Mesenchymal stem cell (in vitro differentiated cells and primary cell): ENCODE measurements at regions not wholly inside any gene's neighbourhood (a gene's known extent, or its start where the extent isn't known, plus 50 kb on each side); places are given as distances from the start of the nearest gene placed in this dataset.

Experiments used
- DNase-seq: peaks from one replicate; pipeline ENCODE4 v3.0.0-alpha.2; 2013
- H2AFZ ChIP-seq: one replicate; pipeline ENCODE4 v1.6.1; 2013; ENCODE audit warnings: low read depth, mild to moderate bottlenecking, control low read depth, inconsistent platforms, low read length, moderate library complexity
- H2AK5ac ChIP-seq: 2 replicates; pipeline ENCODE4 v1.6.1; 2013; ENCODE audit warnings: low read length, moderate library complexity, mild to moderate bottlenecking, inconsistent platforms; ENCODE audit not compliant: severe bottlenecking
- H2BK120ac ChIP-seq: one replicate; pipeline ENCODE4 v1.6.1; 2013; ENCODE audit warnings: low read depth, mild to moderate bottlenecking, inconsistent platforms, low read length, moderate library complexity
- H2BK12ac ChIP-seq, 2 experiments: one replicate each; pipeline ENCODE4 v1.6.1; 2013; ENCODE audit warnings: inconsistent platforms in 2 of 2, low read length in 2 of 2, mild to moderate bottlenecking in 2 of 2, moderate library complexity in 2 of 2, control low read depth in 1 of 2
- H2BK15ac ChIP-seq: one replicate; pipeline ENCODE4 v1.6.1; 2013; ENCODE audit warnings: mild to moderate bottlenecking, low read depth, inconsistent platforms; ENCODE audit not compliant: poor library complexity, severe bottlenecking
- H2BK5ac ChIP-seq: 2 replicates; pipeline ENCODE4 v1.6.1; 2013; ENCODE audit warnings: low read depth, mild to moderate bottlenecking, low read length, control low read depth, inconsistent platforms; ENCODE audit not compliant: poor library complexity, severe bottlenecking
- H3K14ac ChIP-seq, 2 experiments: one replicate each; pipeline ENCODE4 v1.6.1; 2013; ENCODE audit warnings: inconsistent platforms in 2 of 2, low read length in 2 of 2, control low read depth in 1 of 2, mild to moderate bottlenecking in 1 of 2, moderate library complexity in 1 of 2
- H3K18ac ChIP-seq, 2 experiments: one replicate each; pipeline ENCODE4 v1.6.1; 2013; ENCODE audit warnings: inconsistent platforms in 2 of 2, low read length in 2 of 2, control low read depth in 1 of 2, low read depth in 1 of 2, mild to moderate bottlenecking in 1 of 2
- H3K23ac ChIP-seq, 2 experiments: one replicate each; pipeline ENCODE4 v1.6.1; 2013; ENCODE audit warnings: inconsistent platforms in 2 of 2, low read length in 2 of 2, mild to moderate bottlenecking in 2 of 2, moderate library complexity in 2 of 2, control low read depth in 1 of 2
- H3K27ac ChIP-seq: 2 replicates; pipeline ENCODE4 v1.5.1; 2013; ENCODE audit warnings: mild to moderate bottlenecking, moderate library complexity, low read length, control low read depth, inconsistent platforms; ENCODE audit not compliant: poor library complexity, severe bottlenecking
- H3K27me3 ChIP-seq, 2 experiments: 2 replicates each; pipeline versions ENCODE4 v1.6.1 to v1.7.0; 2013; ENCODE audit warnings: low read length in 2 of 2, mild to moderate bottlenecking in 2 of 2, moderate library complexity in 2 of 2, control low read depth in 1 of 2, inconsistent platforms in 1 of 2; ENCODE audit not compliant: control insufficient read depth in 1 of 2, insufficient read depth in 1 of 2
- H3K36me3 ChIP-seq, 2 experiments: 2 replicates each; pipeline versions ENCODE4 v1.6.1 to v1.7.0; 2013; ENCODE audit warnings: low read length in 2 of 2, control low read depth in 1 of 2, inconsistent platforms in 1 of 2, low read depth in 1 of 2, mild to moderate bottlenecking in 1 of 2; ENCODE audit not compliant: insufficient read depth in 2 of 2, control insufficient read depth in 1 of 2
- H3K4ac ChIP-seq, 2 experiments: one replicate each; pipeline ENCODE4 v1.6.1; 2013; ENCODE audit warnings: inconsistent platforms in 2 of 2, low read length in 2 of 2, mild to moderate bottlenecking in 2 of 2, moderate library complexity in 2 of 2, control low read depth in 1 of 2, low read depth in 1 of 2
- H3K4me1 ChIP-seq: 2 replicates; pipeline ENCODE4 v1.6.1; 2013; ENCODE audit warnings: low read depth, low read length, control low read depth; ENCODE audit not compliant: control insufficient read depth, insufficient read depth
- H3K4me2 ChIP-seq: 2 replicates; pipeline ENCODE4 v1.6.1; 2013; ENCODE audit warnings: low read length, mild to moderate bottlenecking, inconsistent platforms; ENCODE audit not compliant: poor library complexity, severe bottlenecking
- H3K4me3 ChIP-seq, 2 experiments: 2 replicates each; pipeline versions ENCODE4 v1.5.1 to v1.7.0; 2013; ENCODE audit warnings: low read length in 2 of 2, mild to moderate bottlenecking in 2 of 2, control low read depth in 1 of 2, low read depth in 1 of 2; ENCODE audit not compliant: insufficient read depth in 1 of 2
- H3K79me1 ChIP-seq: replicated peaks from 2 replicates; pipeline ENCODE4 v1.6.1; 2013; ENCODE audit warnings: mild to moderate bottlenecking, control low read depth, low read length, inconsistent platforms; ENCODE audit not compliant: poor library complexity, severe bottlenecking
- H3K9ac ChIP-seq: 2 replicates; pipeline ENCODE4 v1.7.0; 2013; ENCODE audit warnings: mild to moderate bottlenecking, low read length, moderate library complexity
- H3K9me3 ChIP-seq: 2 replicates; pipeline ENCODE4 v1.7.0; 2013; ENCODE audit warnings: mild to moderate bottlenecking, low read length; ENCODE audit not compliant: control insufficient read depth
- H4K8ac ChIP-seq: one replicate; pipeline ENCODE4 v1.6.1; 2013; ENCODE audit warnings: inconsistent platforms, mild to moderate bottlenecking, low read length, moderate library complexity
- H4K91ac ChIP-seq: one replicate; pipeline ENCODE4 v1.6.1; 2013; ENCODE audit warnings: mild to moderate bottlenecking, low read length, inconsistent platforms
- WGBS: methylation state at CpG from one replicate; pipeline ENCODE4 v1.1.7; 2013; ENCODE audit warnings: mixed read lengths; 5-methylcytosine and 5-hydroxymethylcytosine counted together

DNA sequence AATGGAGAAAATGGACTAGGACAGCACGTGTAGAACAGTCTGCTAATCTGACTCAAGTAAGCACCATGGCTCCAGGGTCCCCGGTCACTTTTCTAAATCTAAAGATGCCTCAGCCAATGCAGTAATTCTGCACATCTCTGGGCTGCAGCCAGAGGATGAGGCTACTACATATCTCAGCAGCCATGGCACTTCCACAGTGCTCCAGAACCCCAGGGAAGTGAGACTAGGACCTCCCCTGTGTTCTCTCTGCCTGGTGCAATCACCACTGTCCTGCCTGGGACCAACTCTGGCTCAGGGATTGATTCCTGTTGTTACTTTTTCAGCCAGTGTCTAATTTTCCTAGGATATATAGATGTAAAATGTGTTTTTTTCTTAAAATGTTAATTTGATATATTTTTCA lies 129.4 kb upstream of the TOP3B start:
- H3K18ac ChIP-seq = no peak overlapping the region
- H3K9ac ChIP-seq = no peak overlapping the region
- H4K8ac ChIP-seq = no peak overlapping the region
- no peak overlapping the region for H2AK5ac ChIP-seq
- H3K9me3 ChIP-seq = no peaks in the 10 kb centered on the region
- H3K4me1 ChIP-seq = peaks cover 8% of the 10 kb centered on the region
- H3K14ac ChIP-seq = no peak overlapping the region
- no peak overlapping the region for H2BK120ac ChIP-seq
- no peak overlapping the region for H3K4me2 ChIP-seq
- no peaks in the 10 kb centered on the region for H3K36me3 ChIP-seq
- H2BK12ac ChIP-seq = no peak overlapping the region
- no peak for DNase-seq
- H3K27ac ChIP-seq = no peak overlapping the region
- H3K27me3 ChIP-seq = peaks cover 0 to 8% of the 10 kb centered on the region in 2 experiments
- no peak overlapping the region for H3K4ac ChIP-seq
- H3K79me1 ChIP-seq = no peaks in the 10 kb centered on the region
- H3K23ac ChIP-seq = no peak overlapping the region
- no peak overlapping the region for H2BK15ac ChIP-seq
- 55% methylated on average over 2 of the region's 2 CpGs for WGBS
- H4K91ac ChIP-seq = no peak overlapping the region
- no peak overlapping the region for H2AFZ ChIP-seq
- no peak overlapping the region for H3K4me3 ChIP-seq
- H2BK5ac ChIP-seq = no peak overlapping the region

DNA sequence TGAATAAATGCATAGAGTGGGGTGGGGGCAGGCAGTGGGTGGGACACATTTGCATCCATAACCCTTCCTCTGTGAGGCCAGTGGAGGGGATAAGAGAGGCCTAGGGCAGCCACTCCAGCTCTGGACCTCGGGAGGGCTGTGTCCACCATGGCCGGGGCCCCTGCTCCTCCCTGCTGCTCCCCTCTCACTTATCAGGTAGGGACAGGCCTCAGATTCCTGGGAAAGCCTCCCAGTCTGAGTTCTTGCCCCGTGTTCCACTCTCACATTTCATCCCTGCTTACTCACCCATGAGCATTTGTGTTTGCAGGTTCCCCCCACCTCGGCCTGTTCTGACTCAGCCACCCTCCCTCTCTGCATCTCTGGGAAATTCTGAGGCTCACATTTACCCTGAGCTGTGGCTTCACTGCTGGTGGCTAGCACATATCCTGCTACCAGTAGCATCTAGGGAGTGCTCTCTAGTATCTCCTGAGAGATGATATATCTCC lies 128.7 kb upstream of the TOP3B start:
- H3K36me3 ChIP-seq = no peaks in the 10 kb centered on the region
- DNase-seq = peak; percentile 41

DNA sequence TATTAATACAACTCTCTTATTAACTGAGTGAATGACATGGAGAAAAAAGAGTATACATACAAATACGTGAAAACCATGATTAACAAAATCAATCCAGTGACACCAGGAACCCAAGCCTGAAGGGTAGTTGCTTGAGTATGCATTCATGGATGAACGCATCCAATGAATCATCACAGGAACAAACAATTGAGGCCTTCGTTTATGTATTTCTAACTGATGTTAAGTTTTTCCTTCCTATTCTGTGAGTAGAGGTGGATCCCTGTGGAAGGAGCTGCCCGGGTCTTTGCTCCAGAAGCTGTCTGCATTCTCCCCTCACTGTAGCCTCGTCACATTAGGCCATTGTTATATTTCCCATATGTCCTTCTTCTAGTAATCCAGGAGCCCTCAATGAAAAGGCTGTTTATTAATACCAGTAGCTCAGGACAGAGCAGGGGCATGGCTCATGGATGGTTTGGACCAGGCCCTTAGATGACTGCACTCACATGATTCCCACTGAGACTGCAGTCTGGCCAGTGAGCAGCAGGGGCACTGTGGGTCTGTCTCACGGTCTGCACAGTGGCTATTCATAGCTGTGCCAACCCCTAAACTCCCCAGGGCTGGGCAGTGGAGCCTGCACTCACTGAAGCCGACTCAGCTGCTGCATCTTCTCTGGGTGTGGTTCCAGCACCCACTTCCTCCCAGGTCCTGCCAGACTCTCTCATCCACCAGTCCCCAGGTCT lies 128.1 kb upstream of the TOP3B start:
- Histone ChIP-seq H3K36me3 (no peaks in the 10 kb centered on the region), H3K9me3 (no peaks in the 10 kb centered on the region), H2AK5ac (no peak overlapping the region), H2BK120ac (no peak overlapping the region), H2AFZ (no peak overlapping the region), H3K9ac (peak overlapping the region; percentile 37), H3K14ac (no peak overlapping the region), H3K27ac (peak overlapping the region; percentile 64), H3K4me2 (no peak overlapping the region), H4K91ac (no peak overlapping the region), H3K4me1 (peaks cover 8% of the 10 kb centered on the region), H3K23ac (no peak overlapping the region), H3K79me1 (no peaks in the 10 kb centered on the region), H2BK15ac (no peak overlapping the region), H3K27me3 (peaks cover 0 to 12% of the 10 kb centered on the region in 2 experiments), H3K4me3 (no peak overlapping the region), H3K18ac (no peak overlapping the region), H4K8ac (no peak overlapping the region), H2BK12ac (no peak overlapping the region), H2BK5ac (no peak overlapping the region), H3K4ac (no peak overlapping the region)
- WGBS = 63% methylated on average over 5 of the region's 7 CpGs
- DNase-seq = peak; percentile 57

More for the DNA sequence above, 128.7 kb upstream of the TOP3B start:
- H3K9me3 ChIP-seq = no peaks in the 10 kb centered on the region
- no peak overlapping the region for H3K14ac ChIP-seq
- H2BK12ac ChIP-seq = no peak overlapping the region
- no peaks in the 10 kb centered on the region for H3K79me1 ChIP-seq
- H2BK120ac ChIP-seq = no peak overlapping the region
- no peak overlapping the region for H3K4me2 ChIP-seq
- no peak overlapping the region for H4K8ac ChIP-seq
- H3K23ac ChIP-seq = no peak overlapping the region
- H3K27me3 ChIP-seq = peaks cover 0 to 12% of the 10 kb centered on the region in 2 experiments
- 32% methylated on average over 4 of the region's 4 CpGs for WGBS
- H3K4ac ChIP-seq = no peak overlapping the region
- H3K4me1 ChIP-seq = peaks cover 8% of the 10 kb centered on the region
- H3K18ac ChIP-seq = no peak overlapping the region
- peak overlapping the region; percentile 64 for H3K27ac ChIP-seq
- H2AFZ ChIP-seq = peak overlapping the region; percentile 56
- H2BK15ac ChIP-seq = peak overlapping the region; percentile 33
- H4K91ac ChIP-seq = no peak overlapping the region
- no peak overlapping the region for H2BK5ac ChIP-seq
- no peak overlapping the region for H3K4me3 ChIP-seq
- H2AK5ac ChIP-seq = no peak overlapping the region
- H3K9ac ChIP-seq = peak overlapping the region; percentile 7

DNA sequence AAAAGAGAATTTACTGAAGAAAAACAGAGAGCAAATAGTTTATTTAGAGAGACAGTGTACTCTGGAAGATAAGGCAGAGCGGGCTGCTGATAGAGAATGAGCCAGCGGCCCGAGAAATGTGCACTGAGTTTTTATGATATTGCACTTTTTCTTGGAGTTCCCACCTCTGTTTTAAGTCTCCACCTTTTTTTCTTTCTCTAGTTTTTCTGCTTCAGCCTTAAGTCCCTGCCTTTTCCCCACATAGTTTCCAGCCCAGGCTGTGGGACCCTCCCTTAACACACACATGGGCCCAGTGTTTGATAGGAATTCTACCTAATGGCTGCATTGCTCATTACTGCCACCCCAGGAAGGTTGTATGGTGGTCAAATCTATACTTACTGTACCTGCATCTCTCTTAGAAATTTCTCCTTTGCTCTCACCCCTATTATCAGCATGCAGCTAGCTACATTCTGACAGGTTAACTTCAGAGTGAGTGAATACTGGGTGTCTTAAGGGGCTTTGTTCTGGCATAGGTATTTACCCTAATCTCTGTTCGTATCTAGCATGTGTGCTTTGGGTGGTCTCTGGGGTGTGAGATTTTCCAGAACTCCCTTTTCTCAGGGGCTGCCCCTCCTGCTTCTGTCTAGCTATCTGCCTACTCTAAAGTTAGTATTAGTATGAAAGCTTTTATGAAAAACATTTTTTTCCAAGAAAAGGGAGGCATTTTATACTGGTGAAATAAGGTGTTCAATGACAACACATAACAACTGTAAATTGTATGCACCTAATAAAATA lies 127.3 kb upstream of the TOP3B start:
- Histone ChIP-seq H3K4me1 (peaks cover 8% of the 10 kb centered on the region), H3K4me2 (no peak overlapping the region), H3K27ac (no peak overlapping the region)

More for the DNA sequence above, 127.3 kb upstream of the TOP3B start:
- Histone ChIP-seq H3K23ac (no peak overlapping the region), H4K8ac (no peak overlapping the region), H2BK120ac (no peak overlapping the region), H2BK5ac (no peak overlapping the region), H3K79me1 (no peaks in the 10 kb centered on the region), H3K18ac (no peak overlapping the region), H3K4me3 (no peak overlapping the region), H3K4ac (no peak overlapping the region), H2AK5ac (no peak overlapping the region), H3K9ac (no peak overlapping the region), H3K27me3 (peaks cover 0 to 12% of the 10 kb centered on the region in 2 experiments), H3K9me3 (no peaks in the 10 kb centered on the region), H2BK12ac (no peak overlapping the region), H2AFZ (no peak overlapping the region), H3K14ac (no peak overlapping the region), H3K36me3 (no peaks in the 10 kb centered on the region), H2BK15ac (no peak overlapping the region), H4K91ac (no peak overlapping the region)
- WGBS = 98% methylated on average over 3 of the region's 4 CpGs
- DNase-seq = no peak
